HG03045 (cell line): ENCODE measurements at regions not wholly inside any gene's neighbourhood (a gene's known extent, or its start where the extent isn't known, plus 50 kb on each side); places are given as distances from the start of the nearest gene placed in this dataset.
"Not testable (repeated sequence)": the region's sequence is repeated elsewhere in the genome, so short reads cannot be mapped to it uniquely, and the experiment has no call there.

Source experiments
- ATAC-seq: cut with Tn5 transposase; IDR thresholded peaks from one replicate; pipeline ENCODE4 v1.9.1; 2021; ENCODE audit warnings: mild to moderate bottlenecking, moderate library complexity; ENCODE audit not compliant: unreplicated experiment

DNA sequence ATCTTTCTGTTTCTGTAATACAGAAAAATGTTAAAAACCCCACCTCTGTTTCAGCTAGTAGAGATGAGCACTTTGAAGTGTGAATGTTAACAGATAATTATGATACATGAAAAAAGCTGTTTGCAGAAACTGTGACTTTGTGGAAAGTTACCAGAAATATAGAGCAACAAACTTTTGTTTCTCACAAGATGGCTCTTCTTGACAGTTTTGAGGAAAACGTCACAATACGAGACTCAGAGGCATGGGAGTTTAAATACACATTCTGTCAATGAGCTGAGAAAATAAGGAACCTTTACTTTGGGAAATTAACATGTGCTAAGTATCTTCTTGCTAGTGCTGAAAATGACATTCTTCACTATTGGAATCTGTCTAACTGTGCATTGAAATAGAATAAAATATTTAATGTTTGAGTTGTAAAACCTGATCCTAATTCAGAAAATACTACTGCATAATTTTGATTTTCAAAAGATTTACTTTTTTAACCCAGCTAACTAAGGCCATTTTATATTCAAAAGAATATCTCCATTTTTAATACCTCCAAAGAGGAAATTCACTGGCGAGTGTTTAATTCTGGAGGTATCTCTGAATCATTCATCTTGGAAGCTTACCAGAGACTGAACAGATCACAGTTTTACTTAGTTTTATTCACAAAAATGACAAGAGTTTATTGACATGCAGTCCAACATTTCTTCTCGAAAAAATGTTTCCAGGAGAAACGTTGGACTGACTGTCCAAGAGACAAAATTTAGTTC is 308.9 kb upstream of the LRFN5 start:
- ATAC-seq: no peak

DNA sequence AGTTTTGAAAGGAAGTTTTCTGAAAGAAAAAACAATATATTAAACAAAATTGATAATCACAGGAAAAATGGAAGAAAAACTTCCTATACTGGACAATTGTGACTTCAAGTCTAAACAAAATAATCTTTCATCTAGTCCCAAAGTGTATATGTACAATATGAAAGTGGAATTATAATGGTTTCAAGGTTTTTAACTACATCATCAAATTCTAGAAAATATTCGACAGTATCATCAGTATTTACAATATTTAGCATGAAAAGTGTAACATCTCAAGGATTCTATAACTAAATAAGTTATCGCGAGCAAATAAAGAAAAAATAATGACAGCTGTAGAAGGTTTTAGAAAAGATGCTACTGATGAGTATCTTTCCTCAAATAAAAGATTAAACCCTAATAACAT is 310.9 kb upstream of the LRFN5 start:
- no peak for ATAC-seq

DNA sequence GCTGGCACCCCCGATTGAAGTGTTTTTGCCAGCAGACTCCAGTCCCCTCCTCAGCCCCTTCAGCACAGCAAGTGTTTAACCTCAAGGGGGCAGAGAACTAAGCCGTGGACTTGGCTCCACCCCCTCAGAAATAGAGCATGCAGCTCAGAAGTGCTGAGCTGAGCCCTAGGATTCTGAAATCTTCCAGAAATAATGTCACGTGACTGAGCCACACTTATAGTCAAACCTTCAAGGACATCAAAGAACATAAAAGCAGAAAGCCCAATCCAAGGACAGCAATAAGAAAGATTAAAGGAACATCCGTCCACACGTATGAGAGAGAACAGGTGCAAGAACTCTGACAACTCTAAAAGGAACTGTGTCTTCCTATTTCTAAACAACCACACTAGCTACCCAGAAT is 317.7 kb upstream of the LRFN5 start:
- ATAC-seq: no peak

DNA sequence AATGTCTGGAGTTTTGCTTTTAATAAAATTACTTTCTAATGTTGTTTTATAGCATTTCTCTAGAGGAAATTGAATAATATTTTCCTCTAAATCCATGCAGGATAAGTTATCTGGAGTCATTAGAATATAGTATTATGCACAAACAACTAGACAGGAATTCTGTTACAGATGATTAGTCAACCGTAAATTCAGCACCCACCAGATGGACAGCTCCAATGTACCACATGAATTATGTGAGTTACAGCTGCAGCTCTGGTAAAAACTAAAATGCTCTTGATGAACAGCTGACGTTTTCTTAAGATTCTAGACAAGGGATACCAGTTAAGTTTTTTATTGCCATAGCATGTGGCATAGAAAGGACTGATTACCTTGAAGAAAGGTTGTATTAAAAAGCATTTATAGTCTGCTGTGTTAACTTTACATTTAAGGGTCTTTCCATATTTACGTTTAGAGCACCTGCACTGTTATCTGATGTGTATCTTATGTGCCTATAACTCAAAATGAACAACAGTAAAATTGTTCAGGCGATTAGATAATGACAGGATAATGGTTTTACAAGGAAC is 321.4 kb upstream of the LRFN5 start:
- ATAC-seq: no peak

DNA sequence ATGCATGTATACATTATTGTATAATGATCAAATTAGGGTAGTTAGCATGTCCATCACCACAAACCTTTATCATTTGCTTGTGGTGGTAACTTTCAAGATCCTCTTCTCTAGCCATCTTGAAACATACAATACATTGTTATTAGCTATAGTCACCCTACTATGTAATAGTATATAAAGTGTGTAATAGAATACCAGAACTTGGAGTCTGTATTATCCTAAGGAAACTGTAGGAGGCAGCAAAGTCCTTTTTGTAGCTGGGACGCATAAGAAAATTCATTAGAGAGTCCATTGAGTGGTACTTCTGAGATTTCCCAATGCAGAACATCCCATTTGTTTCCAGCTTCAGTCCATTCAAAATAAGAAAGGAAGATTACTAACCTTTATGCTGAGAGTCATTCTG is 325.9 kb upstream of the LRFN5 start:
- ATAC-seq: no peak

- ATAC-seq: no peak
These were observed 329.2 kb upstream of the LRFN5 start for GRCh38 chr14:41277450-41277849.

DNA sequence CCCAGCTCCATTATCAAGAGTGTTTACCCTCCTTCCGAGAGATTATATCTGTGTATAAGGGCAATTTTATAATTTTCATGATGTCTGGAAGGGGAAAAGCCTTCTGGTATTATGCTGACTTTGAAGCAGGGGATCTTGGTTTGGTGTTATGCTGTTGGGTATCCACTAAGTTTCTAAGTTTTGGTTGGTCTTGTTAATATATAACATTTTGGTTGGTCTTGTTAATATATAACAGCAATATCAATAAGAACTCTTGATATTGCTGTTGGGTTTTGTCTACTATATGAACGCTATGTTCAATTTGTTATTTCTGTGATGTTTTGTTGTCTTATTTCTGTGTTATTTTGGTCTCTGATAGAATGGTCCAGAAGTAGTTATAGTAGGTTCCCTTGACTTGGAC is 349.2 kb upstream of the LRFN5 start:
- ATAC-seq: no peak

- no peak for ATAC-seq
These were observed 371.2 kb upstream of the LRFN5 start for GRCh38 chr14:41235466-41235865.

GRCh38 chr14:41230683-41231082 is 376.0 kb upstream of the LRFN5 start:
- ATAC-seq: no peak

GRCh38 chr14:41229824-41230223 is 376.9 kb upstream of the LRFN5 start:
- no peak for ATAC-seq

DNA sequence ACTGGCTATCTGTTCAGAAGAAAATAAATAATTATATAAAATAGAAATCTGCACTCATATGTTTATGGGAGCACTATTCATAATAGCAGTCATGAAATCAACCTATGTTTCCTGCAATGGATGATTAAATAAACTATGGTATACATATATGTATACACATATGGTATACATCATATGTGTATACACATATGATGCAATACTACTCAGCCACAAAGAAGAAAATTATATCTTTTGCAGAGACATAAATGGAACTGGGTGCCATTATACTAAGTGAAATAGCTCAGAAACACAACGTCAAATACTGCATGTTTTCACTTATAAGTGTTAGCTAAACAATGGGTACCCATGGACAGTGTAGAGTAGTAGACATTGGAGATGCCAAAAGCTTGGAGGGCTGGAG is 381.2 kb upstream of the LRFN5 start:
- ATAC-seq: no peak

GRCh38 chr14:41222581-41222980 is 384.1 kb upstream of the LRFN5 start:
- ATAC-seq: no peak

- ATAC-seq: not testable (repeated sequence)
These were observed 391.7 kb upstream of the LRFN5 start for GRCh38 chr14:41214978-41215377.

DNA sequence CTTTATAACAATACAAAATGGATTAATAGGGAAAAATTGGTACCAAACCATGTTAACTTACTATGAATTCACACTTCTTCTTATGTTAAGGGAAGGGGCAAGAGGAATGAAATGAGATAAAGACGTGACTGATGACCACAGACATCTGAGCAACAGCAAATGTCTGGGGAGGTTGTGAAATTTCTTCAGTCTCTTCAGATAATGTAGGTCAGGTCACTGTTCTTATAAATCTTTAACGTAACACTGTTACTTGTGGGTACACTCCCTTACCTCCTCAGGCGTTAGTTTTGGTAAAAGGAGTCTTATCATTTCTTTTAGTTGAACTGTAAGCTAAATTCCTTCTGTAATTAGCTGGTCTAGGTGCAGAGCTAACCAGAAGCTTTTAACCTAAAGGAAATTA is 405.0 kb upstream of the LRFN5 start:
- no peak for ATAC-seq

DNA sequence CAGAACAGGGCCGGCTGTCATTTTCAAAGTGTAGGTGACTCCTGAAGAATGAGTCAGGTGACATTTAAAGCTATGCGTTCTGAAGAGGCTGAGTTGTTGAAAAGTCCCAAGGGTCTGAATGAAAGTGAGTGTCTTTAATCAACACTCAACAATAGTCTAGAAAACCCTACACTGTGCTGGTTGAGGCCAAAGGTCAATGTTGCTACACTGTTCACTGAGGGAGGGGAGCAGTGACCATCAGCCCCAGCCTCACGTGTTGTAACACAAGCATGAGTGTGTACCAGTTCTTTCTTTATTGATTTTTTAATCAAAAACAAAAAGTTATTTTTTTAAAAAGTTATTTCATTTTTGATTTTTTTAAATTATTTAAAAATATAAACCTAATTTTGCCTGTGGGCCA is 418.8 kb upstream of the LRFN5 start:
- no peak for ATAC-seq

DNA sequence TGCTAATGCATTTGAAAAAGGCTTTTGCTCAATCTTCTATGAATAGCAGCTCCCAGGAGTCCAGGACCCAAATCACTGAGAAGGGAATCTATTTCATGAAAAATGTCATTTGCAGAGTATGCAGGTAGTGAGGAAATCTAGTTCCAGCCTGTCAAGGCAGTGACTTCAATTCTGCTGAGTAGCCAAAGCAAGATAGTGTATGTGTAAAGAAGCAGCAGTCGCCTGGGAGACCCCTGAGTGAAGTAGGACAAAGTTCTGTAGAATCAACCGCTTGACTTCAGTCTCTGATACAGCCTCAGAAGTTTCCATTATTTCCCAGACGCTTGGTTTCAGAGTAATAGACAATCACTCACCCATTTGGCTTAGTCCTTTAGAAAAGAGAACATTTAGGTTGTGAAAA is 435.6 kb upstream of the LRFN5 start:
- no peak for ATAC-seq

GRCh38 chr14:41167040-41167439 is 439.6 kb upstream of the LRFN5 start:
- no peak for ATAC-seq

- ATAC-seq: no peak
These were observed 452.4 kb upstream of the LRFN5 start for GRCh38 chr14:41154143-41154807.

DNA sequence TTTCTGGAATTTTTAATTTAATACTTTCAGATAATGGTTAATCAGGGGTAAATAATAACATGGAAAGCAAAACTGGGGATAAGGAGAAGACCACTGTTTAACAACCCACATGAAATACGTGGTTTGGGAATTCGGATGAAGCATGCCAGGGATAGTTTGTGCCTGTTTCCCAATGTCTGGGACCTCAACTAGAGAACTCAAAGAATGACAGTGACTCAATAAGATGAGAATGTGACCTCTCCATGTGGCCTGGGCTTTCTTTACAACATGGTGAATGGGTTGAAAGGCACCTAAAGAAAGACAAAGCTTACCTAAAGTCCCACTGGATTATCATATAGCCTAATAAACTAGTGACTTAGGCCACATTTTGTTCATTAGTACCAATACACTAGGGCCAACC is 460.3 kb upstream of the LRFN5 start:
- ATAC-seq: no peak

- ATAC-seq: no peak
These were observed 462.3 kb upstream of the LRFN5 start for GRCh38 chr14:41144370-41144769.

DNA sequence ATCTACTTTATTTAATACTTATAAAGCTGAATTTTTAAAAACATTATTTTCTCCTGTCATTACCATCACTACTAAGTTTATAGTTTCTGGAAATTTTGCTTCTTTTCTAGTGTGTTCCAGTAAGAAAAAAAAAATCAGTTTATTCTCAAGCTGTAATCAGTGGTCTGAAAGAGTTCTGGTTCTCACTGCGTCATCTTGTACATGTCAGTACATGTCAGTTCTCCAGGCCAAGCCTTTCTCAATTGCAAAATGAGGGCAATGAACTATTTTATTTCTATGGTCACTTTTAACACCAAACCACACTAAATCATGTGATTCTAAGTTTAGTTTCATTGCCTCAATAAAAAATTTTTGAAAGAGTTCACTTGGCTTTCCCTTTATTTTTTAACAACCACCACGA is 468.9 kb upstream of the LRFN5 start:
- no peak for ATAC-seq

DNA sequence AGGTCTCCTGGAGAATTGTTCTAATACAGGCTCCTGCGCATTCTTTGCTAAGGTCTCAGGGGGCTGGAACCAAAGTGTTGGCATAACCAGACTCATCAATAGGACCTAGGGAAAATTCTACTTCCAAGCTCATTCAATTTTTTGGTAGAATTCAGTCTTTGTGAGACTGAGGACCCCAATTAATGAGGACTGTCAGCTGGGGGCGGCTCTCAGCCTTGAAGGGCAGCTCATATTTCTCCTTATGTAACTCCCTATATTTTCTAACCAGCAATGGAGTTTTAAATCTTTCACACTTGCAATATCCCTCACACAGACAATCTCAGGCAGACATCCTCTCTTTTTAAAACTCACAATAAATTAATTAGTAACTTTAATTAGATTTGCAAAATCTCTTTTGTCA is 476.4 kb upstream of the LRFN5 start:
- ATAC-seq: no peak
